Testis (tissue), 2 donors: ENCODE measurements at regions not wholly inside any gene's neighbourhood (a gene's known extent, or its start where the extent isn't known, plus 50 kb on each side); places are given as distances from the start of the nearest gene placed in this dataset.
A peak's percentile ranks its signal among the peaks of the same experiment; 100 is the strongest.

Source experiments
- DNase-seq: peaks from one replicate; pipeline ENCODE4 v3.0.0-alpha.2; 2019
- H3K27ac ChIP-seq, 2 donors: fragments of 200-600 bp; sonication (generic); one replicate each; pipeline ENCODE4 v1.5.1; 2019
- H3K27me3 ChIP-seq: fragments of 200-600 bp; sonication (generic); one replicate; pipeline ENCODE4 v1.5.1; 2019
- H3K36me3 ChIP-seq: fragments of 200-600 bp; sonication (generic); one replicate; pipeline ENCODE4 v1.5.1; 2017; ENCODE audit warnings: low read depth; ENCODE audit errors: missing control alignments
- H3K4me1 ChIP-seq: fragments of 200-600 bp; sonication (generic); one replicate; pipeline ENCODE4 v1.5.1; 2019
- H3K4me3 ChIP-seq, 2 donors: fragments of 200-600 bp; sonication (generic); one replicate each; pipeline ENCODE4 v1.5.1; 2017 to 2019
- H3K9me3 ChIP-seq: fragments of 200-600 bp; sonication (generic); one replicate; pipeline ENCODE4 v1.5.1; 2017
- POLR2A ChIP-seq: fragments of 450-650 bp; IDR thresholded peaks from one replicate; pipeline ENCODE4 v1.6.1; 2017; ENCODE audit warnings: antibody characterized with exemption, mild to moderate bottlenecking, moderate library complexity
- WGBS, 2 donors: methylation state at CpG; one replicate each; pipeline ENCODE4 v1.1.5; 2018; 5-methylcytosine and 5-hydroxymethylcytosine counted together
- intact Hi-C: fragments of 100-400 bp; cut with DNase I; formaldehyde crosslinking; loops from one replicate; pipeline ENCODE4 v1.15.1; 2023; ENCODE audit warnings: low total_unique reads
- TF ChIP-seq, protein P1 (sequence below), 3 experiments: fragments of 450-650 bp in 2 of 3; fragments of 200-600 bp in 1 of 3; sonication (generic) in 1 of 3; IDR thresholded peaks; one replicate each; pipeline ENCODE4 v1.5.1; 2016 to 2019; ENCODE audit warnings: antibody characterized with exemption in 3 of 3, mild to moderate bottlenecking in 2 of 3, moderate library complexity in 1 of 3

GRCh38 chr3:683770-684169 lies 409.1 kb upstream of the CNTN6 start:
- no peak for DNase-seq
- H3K36me3 ChIP-seq: no peaks in the 10 kb centered on the region
- H3K27me3 ChIP-seq: no peaks in the 10 kb centered on the region
- no peak for TF ChIP-seq POLR2A
- TF ChIP-seq, protein P1, sequence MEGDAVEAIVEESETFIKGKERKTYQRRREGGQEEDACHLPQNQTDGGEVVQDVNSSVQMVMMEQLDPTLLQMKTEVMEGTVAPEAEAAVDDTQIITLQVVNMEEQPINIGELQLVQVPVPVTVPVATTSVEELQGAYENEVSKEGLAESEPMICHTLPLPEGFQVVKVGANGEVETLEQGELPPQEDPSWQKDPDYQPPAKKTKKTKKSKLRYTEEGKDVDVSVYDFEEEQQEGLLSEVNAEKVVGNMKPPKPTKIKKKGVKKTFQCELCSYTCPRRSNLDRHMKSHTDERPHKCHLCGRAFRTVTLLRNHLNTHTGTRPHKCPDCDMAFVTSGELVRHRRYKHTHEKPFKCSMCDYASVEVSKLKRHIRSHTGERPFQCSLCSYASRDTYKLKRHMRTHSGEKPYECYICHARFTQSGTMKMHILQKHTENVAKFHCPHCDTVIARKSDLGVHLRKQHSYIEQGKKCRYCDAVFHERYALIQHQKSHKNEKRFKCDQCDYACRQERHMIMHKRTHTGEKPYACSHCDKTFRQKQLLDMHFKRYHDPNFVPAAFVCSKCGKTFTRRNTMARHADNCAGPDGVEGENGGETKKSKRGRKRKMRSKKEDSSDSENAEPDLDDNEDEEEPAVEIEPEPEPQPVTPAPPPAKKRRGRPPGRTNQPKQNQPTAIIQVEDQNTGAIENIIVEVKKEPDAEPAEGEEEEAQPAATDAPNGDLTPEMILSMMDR (IDR thresholded peaks at IDR 0.05): no peak
- H3K9me3 ChIP-seq: no peaks in the 10 kb centered on the region
- no peak overlapping the region for H3K4me3 ChIP-seq
- intact Hi-C loops: no loop called here
- H3K4me1 ChIP-seq: no peaks in the 10 kb centered on the region
- WGBS, 2 donors: 41 to 52% methylated on average over 2 of the region's 2 CpGs
- H3K27ac ChIP-seq: no peak overlapping the region

GRCh38 chr3:690770-691169 lies 402.1 kb upstream of the CNTN6 start:
- DNase-seq: no peak
- Histone ChIP-seq H3K27ac (no peak overlapping the region), H3K9me3 (no peaks in the 10 kb centered on the region), H3K27me3 (no peaks in the 10 kb centered on the region), H3K4me3 (no peak overlapping the region), H3K4me1 (no peaks in the 10 kb centered on the region), H3K36me3 (no peaks in the 10 kb centered on the region)
- 96 to 100% methylated on average over 1 to 4 of the region's 4 CpGs for WGBS, 2 donors
- TF ChIP-seq POLR2A: no peak
- TF ChIP-seq, protein P1 (IDR thresholded peaks at IDR 0.05): no peak
- intact Hi-C loops: no loop called here

DNA sequence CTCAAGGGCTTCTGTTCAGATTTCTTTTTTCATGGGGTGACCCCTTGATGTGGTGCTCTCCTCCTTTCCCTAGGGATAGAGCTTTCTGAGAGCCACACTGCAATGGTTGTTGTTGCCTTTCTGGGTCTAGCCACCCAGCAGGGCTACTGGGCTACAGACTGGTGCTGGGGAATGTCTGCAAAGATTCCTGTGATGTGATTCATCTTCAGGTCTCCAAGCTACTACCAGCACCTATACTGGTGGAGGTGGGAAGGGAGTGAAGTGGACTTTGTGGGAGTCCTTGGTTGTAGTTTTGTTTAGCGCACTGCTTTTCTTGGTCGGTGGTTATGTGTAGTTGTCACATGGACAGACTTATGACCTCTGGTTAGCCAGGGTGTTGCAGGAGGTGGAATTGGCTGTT lies 392.3 kb upstream of the CNTN6 start:
- Histone ChIP-seq H3K27me3 (no peaks in the 10 kb centered on the region), H3K36me3 (no peaks in the 10 kb centered on the region), H3K4me3 (no peak overlapping the region), H3K9me3 (no peaks in the 10 kb centered on the region), H3K4me1 (no peaks in the 10 kb centered on the region), H3K27ac (no peak overlapping the region)
- TF ChIP-seq POLR2A: no peak
- TF ChIP-seq, protein P1 (IDR thresholded peaks at IDR 0.05): no peak
- no peak for DNase-seq
- intact Hi-C loops: no loop called here
- 89 to 94% methylated on average over 2 of the region's 2 CpGs for WGBS, 2 donors

- intact Hi-C loops: no loop called here
- Histone ChIP-seq H3K27me3 (no peaks in the 10 kb centered on the region), H3K4me3 (no peak overlapping the region), H3K4me1 (no peaks in the 10 kb centered on the region), H3K9me3 (no peaks in the 10 kb centered on the region), H3K27ac (peak overlapping the region; percentile 59 to 72), H3K36me3 (no peaks in the 10 kb centered on the region)
- 28 to 41% methylated on average over 2 of the region's 2 CpGs for WGBS, 2 donors
- no peak for DNase-seq
- TF ChIP-seq, protein P1 (IDR thresholded peaks at IDR 0.05): no peak
These were observed 385.8 kb upstream of the CNTN6 start for GRCh38 chr3:707041-707440.

DNA sequence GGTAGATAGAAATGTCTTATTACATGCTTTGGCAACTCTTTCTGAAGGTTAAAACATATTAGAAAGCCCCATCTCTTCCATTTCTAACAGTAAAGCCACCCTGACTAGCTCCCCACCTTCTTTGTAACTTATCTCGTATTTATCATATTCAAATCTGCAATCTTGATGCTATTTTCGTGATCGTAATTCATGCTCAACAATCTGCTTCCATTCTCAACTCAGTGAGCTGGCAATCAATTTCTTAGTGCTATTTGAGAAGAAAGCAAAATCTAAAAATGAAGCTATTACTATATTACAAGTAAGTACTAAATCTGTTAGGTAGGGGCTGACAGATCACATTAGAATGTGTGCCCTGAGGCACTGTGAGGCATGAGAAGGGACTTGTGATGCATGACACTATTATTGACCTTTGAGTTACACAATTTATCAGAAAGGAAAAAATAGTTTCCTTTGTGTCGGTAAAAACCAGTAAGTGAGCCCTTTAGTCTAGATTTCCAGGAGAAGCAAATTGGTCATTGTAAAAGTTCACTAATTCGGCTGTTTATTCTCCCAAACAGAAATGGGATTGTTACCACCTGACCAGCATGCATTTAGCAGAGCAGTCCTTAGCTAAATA lies 379.7 kb upstream of the CNTN6 start:
- no peak overlapping the region for H3K27ac ChIP-seq
- WGBS, 2 donors: 76 to 78% methylated on average over 5 of the region's 5 CpGs
- no peak for DNase-seq

More for the DNA sequence above, 379.7 kb upstream of the CNTN6 start:
- no peaks in the 10 kb centered on the region for H3K4me1 ChIP-seq
- H3K27me3 ChIP-seq: no peaks in the 10 kb centered on the region
- no peak overlapping the region for H3K4me3 ChIP-seq
- TF ChIP-seq POLR2A: no peak
- TF ChIP-seq, protein P1 (IDR thresholded peaks at IDR 0.05): no peak
- H3K9me3 ChIP-seq: no peaks in the 10 kb centered on the region
- intact Hi-C loops: no loop called here
- H3K36me3 ChIP-seq: no peaks in the 10 kb centered on the region
